ENCODE measurements at regions not wholly inside any gene's neighbourhood (a gene's known extent, or its start where the extent isn't known, plus 50 kb on each side); places are given as distances from the start of the nearest gene placed in this dataset.

DNA sequence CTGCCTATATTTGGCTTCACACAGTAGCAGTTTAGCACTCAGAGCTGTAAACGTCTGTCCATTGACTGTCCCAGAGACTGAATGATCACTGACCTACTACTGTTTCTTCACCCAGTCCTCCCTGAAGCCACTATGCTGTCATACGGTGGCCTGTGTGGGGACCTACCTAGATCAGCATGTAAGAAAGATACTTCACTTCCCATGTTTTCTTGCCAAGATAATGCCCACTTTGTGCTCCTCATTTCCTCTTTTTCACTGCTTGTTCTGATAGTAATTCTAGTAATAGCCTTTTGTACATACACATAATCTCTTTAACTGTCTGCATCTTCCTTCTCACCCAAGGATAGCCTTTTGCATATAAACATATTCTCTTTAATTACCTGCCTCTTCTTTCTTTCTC lies 109.9 kb upstream of the TIAM2 start:
- Histone ChIP-seq H3K4me3 (ENCODE audit: low read depth, low read length) (no peak overlapping the region), H3K36me3 (ENCODE audit: control insufficient read depth, insufficient read depth, low read length) (no peaks in the 10 kb centered on the region), H3K27me3 (ENCODE audit: control insufficient read depth, insufficient read depth, low read length) (no peaks in the 10 kb centered on the region)
- TF ChIP-seq CTCF (IDR thresholded peaks at IDR 0.05; ENCODE audit: insufficient read depth, low read depth, low read length), result no peak
- DNase-seq (ENCODE audit: low read depth), result no peak
- ChIA-PET CTCF (interaction anchor here (1.6 kb wide), 1 partner anchor 17 kb away, joined by 3 read pairs; no protein-coding TSS in a partner anchor), POLR2A (no interaction called here)

DNA sequence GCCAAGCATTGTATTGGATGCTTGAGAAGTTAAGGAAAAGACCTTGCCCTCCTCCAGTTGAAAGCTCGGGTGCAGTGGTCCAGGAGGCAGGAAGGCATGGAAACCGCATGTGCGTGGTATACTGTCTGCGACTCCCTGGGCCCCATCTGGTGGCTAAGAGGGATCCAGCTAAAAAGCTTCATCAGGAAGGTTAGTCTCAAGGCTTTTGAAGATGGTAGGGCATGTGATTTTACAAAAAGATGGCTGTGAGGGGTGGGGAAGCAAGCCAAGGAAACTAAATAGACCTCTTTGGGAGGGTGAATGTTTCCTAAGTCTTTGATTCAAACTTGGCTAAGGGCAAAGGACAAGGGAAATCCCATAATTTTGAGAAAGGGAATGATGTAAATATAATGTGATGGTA lies 109.1 kb upstream of the TIAM2 start:
- H3K36me3 ChIP-seq (ENCODE audit: control insufficient read depth, insufficient read depth, low read length), result no peaks in the 10 kb centered on the region
- no peaks in the 10 kb centered on the region for H3K27me3 ChIP-seq (ENCODE audit: control insufficient read depth, insufficient read depth, low read length)
- no peak for DNase-seq (ENCODE audit: low read depth)
- POLR2A ChIA-PET, result no interaction called here
- CTCF ChIA-PET, result interaction anchor here (1.6 kb wide), 1 partner anchor 18 kb away, joined by 3 read pairs; no protein-coding TSS in a partner anchor
- no peak for TF ChIP-seq CTCF (IDR thresholded peaks at IDR 0.05; ENCODE audit: insufficient read depth, low read depth, low read length)
- no peak overlapping the region for H3K4me3 ChIP-seq (ENCODE audit: low read depth, low read length)

DNA sequence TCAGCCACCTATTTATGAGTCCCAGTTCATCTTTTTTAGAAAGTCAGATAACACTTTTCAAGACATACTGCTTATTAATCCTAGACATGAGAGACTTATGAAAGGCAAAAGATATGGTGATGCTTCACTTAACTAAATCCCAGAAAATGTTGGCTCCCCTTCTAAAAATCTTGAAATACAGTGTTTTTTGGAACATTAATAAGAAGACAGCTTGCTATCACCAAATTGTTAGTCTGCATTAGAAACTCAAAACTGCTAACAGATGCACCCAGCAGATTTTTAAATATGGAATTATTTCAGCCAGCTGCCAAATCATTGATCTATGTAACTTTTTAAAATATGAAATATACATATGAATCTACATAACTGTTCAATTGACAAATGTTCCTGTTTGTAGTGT lies 108.6 kb upstream of the TIAM2 start:
- H3K27me3 ChIP-seq (ENCODE audit: control insufficient read depth, insufficient read depth, low read length), result no peaks in the 10 kb centered on the region
- CTCF ChIA-PET, result interaction anchor here (1.2 to 1.6 kb wide), 2 partner anchors 18 to 211 kb away, joined by 3 read pairs; no protein-coding TSS in a partner anchor
- no peak for DNase-seq (ENCODE audit: low read depth)
- no peaks in the 10 kb centered on the region for H3K36me3 ChIP-seq (ENCODE audit: control insufficient read depth, insufficient read depth, low read length)
- no peak overlapping the region for H3K4me3 ChIP-seq (ENCODE audit: low read depth, low read length)
- POLR2A ChIA-PET, result no interaction called here
- no peak for TF ChIP-seq CTCF (IDR thresholded peaks at IDR 0.05; ENCODE audit: insufficient read depth, low read depth, low read length)

GRCh38 chr6:154887051-154887450 lies 108.1 kb upstream of the TIAM2 start:
- no peak for DNase-seq (ENCODE audit: low read depth)
- CTCF ChIA-PET, result interaction anchor here (1.2 to 1.7 kb wide), 3 partner anchors 17 to 211 kb away, joined by 3 read pairs; no protein-coding TSS in a partner anchor

More at GRCh38 chr6:154887051-154887450, 108.1 kb upstream of the TIAM2 start:
- H3K27me3 ChIP-seq (ENCODE audit: control insufficient read depth, insufficient read depth, low read length), result no peaks in the 10 kb centered on the region
- POLR2A ChIA-PET, result no interaction called here
- TF ChIP-seq CTCF (IDR thresholded peaks at IDR 0.05; ENCODE audit: insufficient read depth, low read depth, low read length), result no peak
- H3K36me3 ChIP-seq (ENCODE audit: control insufficient read depth, insufficient read depth, low read length), result no peaks in the 10 kb centered on the region
- no peak overlapping the region for H3K4me3 ChIP-seq (ENCODE audit: low read depth, low read length)

All from BJ (cell line).